Urinary bladder (tissue), 3 donors: ENCODE measurements at regions not wholly inside any gene's neighbourhood (a gene's known extent, or its start where the extent isn't known, plus 50 kb on each side); places are given as distances from the start of the nearest gene placed in this dataset.

Experiments
- DNase-seq: peaks from one replicate; pipeline ENCODE4 v3.0.0-alpha.2; 2015; ENCODE audit errors: extremely low spot score
- H3K27ac ChIP-seq: one replicate; pipeline ENCODE4 v1.5.1; 2013; ENCODE audit warnings: low read depth, mild to moderate bottlenecking, moderate library complexity
- H3K36me3 ChIP-seq: one replicate; pipeline ENCODE4 v1.6.1; 2013; ENCODE audit warnings: mild to moderate bottlenecking, moderate library complexity; ENCODE audit not compliant: insufficient read depth
- H3K4me1 ChIP-seq: one replicate; pipeline ENCODE4 v1.6.1; 2013; ENCODE audit warnings: mild to moderate bottlenecking, moderate library complexity; ENCODE audit not compliant: insufficient read depth
- H3K4me3 ChIP-seq: one replicate; pipeline ENCODE4 v1.5.1; 2013; ENCODE audit warnings: low read depth, low read length
- WGBS: extraction: QIAGEN DNeasy Blood & Tissue Kit; methylation state at CpG from one replicate; pipeline ENCODE4 v1.1.7; 2013; 5-methylcytosine and 5-hydroxymethylcytosine counted together
- donor health status: healthy with polysubstance abuse.
- donor health status: healthy.

- Histone ChIP-seq H3K4me1 (no peaks in the 10 kb centered on the region), H3K36me3 (no peaks in the 10 kb centered on the region), H3K4me3 (no peak overlapping the region), H3K27ac (no peak overlapping the region)
- DNase-seq = no peak
- WGBS = 66% methylated on average over 2 of the region's 2 CpGs
Measured at GRCh38 chr6:155676346-155676745, 220.7 kb upstream of the NOX3 start.

- WGBS = 90% methylated on average over 2 of the region's 2 CpGs
- Histone ChIP-seq H3K36me3 (no peaks in the 10 kb centered on the region), H3K27ac (no peak overlapping the region), H3K4me3 (no peak overlapping the region), H3K4me1 (no peaks in the 10 kb centered on the region)
- DNase-seq = no peak
Measured at GRCh38 chr6:155670655-155671054, 215.0 kb upstream of the NOX3 start.

GRCh38 chr6:155660251-155660977 lies 204.8 kb upstream of the NOX3 start:
- WGBS = 54% methylated on average over 6 of the region's 6 CpGs
- no peaks in the 10 kb centered on the region for H3K4me1 ChIP-seq
- H3K4me3 ChIP-seq = no peak overlapping the region
- no peak for DNase-seq
- H3K36me3 ChIP-seq = no peaks in the 10 kb centered on the region
- no peak overlapping the region for H3K27ac ChIP-seq

GRCh38 chr6:155656024-155656423 lies 200.4 kb upstream of the NOX3 start:
- 90% methylated on average over 3 of the region's 3 CpGs for WGBS
- no peak for DNase-seq

GRCh38 chr6:155654474-155654873 lies 198.8 kb upstream of the NOX3 start:
- H3K4me3 ChIP-seq = no peak overlapping the region
- no peaks in the 10 kb centered on the region for H3K36me3 ChIP-seq
- H3K4me1 ChIP-seq = no peaks in the 10 kb centered on the region
- H3K27ac ChIP-seq = no peak overlapping the region
- no peak for DNase-seq

More at GRCh38 chr6:155656024-155656423, 200.4 kb upstream of the NOX3 start:
- Histone ChIP-seq H3K4me3 (no peak overlapping the region), H3K27ac (no peak overlapping the region), H3K36me3 (no peaks in the 10 kb centered on the region), H3K4me1 (no peaks in the 10 kb centered on the region)

GRCh38 chr6:155648301-155648700 lies 192.7 kb upstream of the NOX3 start:
- WGBS = 62% methylated on average over 5 of the region's 5 CpGs
- H3K4me3 ChIP-seq = no peak overlapping the region
- H3K36me3 ChIP-seq = no peaks in the 10 kb centered on the region
- DNase-seq = no peak
- H3K4me1 ChIP-seq = no peaks in the 10 kb centered on the region
- no peak overlapping the region for H3K27ac ChIP-seq

- Histone ChIP-seq H3K27ac (no peak overlapping the region), H3K4me3 (no peak overlapping the region), H3K4me1 (no peaks in the 10 kb centered on the region), H3K36me3 (no peaks in the 10 kb centered on the region)
- DNase-seq = no peak
Measured at GRCh38 chr6:155647354-155647753, 191.7 kb upstream of the NOX3 start.

- no peak for DNase-seq
- no peaks in the 10 kb centered on the region for H3K4me1 ChIP-seq
- H3K27ac ChIP-seq = no peak overlapping the region
- WGBS = 55% methylated on average over 5 of the region's 5 CpGs
- H3K36me3 ChIP-seq = no peaks in the 10 kb centered on the region
- no peak overlapping the region for H3K4me3 ChIP-seq
Measured at GRCh38 chr6:155646443-155646842, 190.8 kb upstream of the NOX3 start.

- no peak overlapping the region for H3K27ac ChIP-seq
- DNase-seq = no peak
- H3K4me1 ChIP-seq = no peaks in the 10 kb centered on the region
- no peaks in the 10 kb centered on the region for H3K36me3 ChIP-seq
- H3K4me3 ChIP-seq = no peak overlapping the region
- WGBS = 69% methylated on average over 2 of the region's 2 CpGs
Measured at GRCh38 chr6:155645325-155645724, 189.7 kb upstream of the NOX3 start.

GRCh38 chr6:155641603-155642002 lies 186.0 kb upstream of the NOX3 start:
- Histone ChIP-seq H3K4me3 (no peak overlapping the region), H3K36me3 (no peaks in the 10 kb centered on the region), H3K27ac (no peak overlapping the region), H3K4me1 (no peaks in the 10 kb centered on the region)
- WGBS = 84% methylated on average over 1 of the region's 1 CpG
- DNase-seq = no peak

GRCh38 chr6:155638200-155638599 lies 182.6 kb upstream of the NOX3 start:
- Histone ChIP-seq H3K36me3 (no peaks in the 10 kb centered on the region), H3K4me3 (no peak overlapping the region), H3K27ac (no peak overlapping the region), H3K4me1 (no peaks in the 10 kb centered on the region)
- 90% methylated on average over 1 of the region's 1 CpG for whole genome bisulfite sequencing
- DNase-seq = no peak

- Histone ChIP-seq H3K36me3 (no peaks in the 10 kb centered on the region), H3K4me1 (no peaks in the 10 kb centered on the region)
- whole genome bisulfite sequencing = 89% methylated on average over 3 of the region's 3 CpGs
Measured at GRCh38 chr6:155635416-155635815, 179.8 kb upstream of the NOX3 start.

GRCh38 chr6:155630085-155630484 lies 174.4 kb upstream of the NOX3 start:
- H3K4me3 ChIP-seq = no peak overlapping the region
- no peaks in the 10 kb centered on the region for H3K4me1 ChIP-seq
- DNase-seq = no peak
- no peak overlapping the region for H3K27ac ChIP-seq
- WGBS = 34% methylated on average over 2 of the region's 2 CpGs
- H3K36me3 ChIP-seq = no peaks in the 10 kb centered on the region

More at GRCh38 chr6:155635416-155635815, 179.8 kb upstream of the NOX3 start:
- DNase-seq = no peak
- H3K4me3 ChIP-seq = no peak overlapping the region
- no peak overlapping the region for H3K27ac ChIP-seq

GRCh38 chr6:155629652-155630051 lies 174.0 kb upstream of the NOX3 start:
- Histone ChIP-seq H3K27ac (no peak overlapping the region), H3K4me3 (no peak overlapping the region), H3K36me3 (no peaks in the 10 kb centered on the region), H3K4me1 (no peaks in the 10 kb centered on the region)
- WGBS = 68% methylated on average over 6 of the region's 6 CpGs
- no peak for DNase-seq

GRCh38 chr6:155628306-155628705 lies 172.7 kb upstream of the NOX3 start:
- no peaks in the 10 kb centered on the region for H3K4me1 ChIP-seq
- H3K36me3 ChIP-seq = no peaks in the 10 kb centered on the region
- 80% methylated on average over 7 of the region's 7 CpGs for WGBS
- no peak overlapping the region for H3K27ac ChIP-seq
- no peak overlapping the region for H3K4me3 ChIP-seq
- no peak for DNase-seq
